EL (cell line): ENCODE measurements at regions not wholly inside any gene's neighbourhood (a gene's known extent, or its start where the extent isn't known, plus 50 kb on each side); places are given as distances from the start of the nearest gene placed in this dataset.
"Not testable (repeated sequence)": the region's sequence is repeated elsewhere in the genome, so short reads cannot be mapped to it uniquely, and the experiment has no call there.

Source experiments
- DNase-seq: peaks from one replicate; pipeline ENCODE4 v3.0.0-alpha.2; 2016

- no peak for DNase-seq
Measured at GRCh38 chr6:141209890-141210289, 922.8 kb upstream of the GJE1 start.

GRCh38 chr6:141208101-141208500 lies 924.6 kb upstream of the GJE1 start:
- DNase-seq = no peak

GRCh38 chr6:141203902-141204575 lies 928.7 kb upstream of the GJE1 start:
- peak; percentile 28 for DNase-seq

- DNase-seq = peak; percentile 9
Measured at GRCh38 chr6:141202626-141203025, 930.1 kb upstream of the GJE1 start.

GRCh38 chr6:141199074-141199473 lies 933.7 kb upstream of the GJE1 start:
- peak; percentile 3 for DNase-seq

GRCh38 chr6:141195251-141195832 lies 937.4 kb upstream of the GJE1 start:
- DNase-seq = no peak

- no peak for DNase-seq
Measured at GRCh38 chr6:141183368-141183767, 949.4 kb upstream of the GJE1 start.

GRCh38 chr6:141175458-141175857 lies 957.3 kb upstream of the GJE1 start:
- not testable (repeated sequence) for DNase-seq

- DNase-seq = no peak
Measured at GRCh38 chr6:141174932-141175331, 957.8 kb upstream of the GJE1 start.

GRCh38 chr6:141173529-141173928 lies 959.2 kb upstream of the GJE1 start:
- no peak for DNase-seq

GRCh38 chr6:141169419-141169818 lies 963.3 kb upstream of the GJE1 start:
- DNase-seq = peak; percentile 84

- DNase-seq = no peak
Measured at GRCh38 chr6:141167945-141168344, 964.8 kb upstream of the GJE1 start.

- no peak for DNase-seq
Measured at GRCh38 chr6:141165002-141165665, 967.6 kb upstream of the GJE1 start.

GRCh38 chr6:141164042-141164743 lies 968.5 kb upstream of the GJE1 start:
- DNase-seq = no peak

GRCh38 chr6:141163107-141163506 lies 969.6 kb upstream of the GJE1 start:
- DNase-seq = no peak

GRCh38 chr6:141158740-141159139 lies 974.0 kb upstream of the GJE1 start:
- DNase-seq = no peak

- no peak for DNase-seq
Measured at GRCh38 chr6:141153563-141153962, 979.2 kb upstream of the GJE1 start.

GRCh38 chr6:141152951-141153350 lies 979.8 kb upstream of the GJE1 start:
- DNase-seq = peak; percentile 4

GRCh38 chr6:141151710-141152417 lies 980.9 kb upstream of the GJE1 start:
- no peak for DNase-seq

- DNase-seq = no peak
Measured at GRCh38 chr6:141141870-141142269, 990.9 kb upstream of the GJE1 start.

- DNase-seq = no peak
Measured at GRCh38 chr6:141140905-141141304, 991.8 kb upstream of the GJE1 start.

- DNase-seq = no peak
Measured at GRCh38 chr6:141139461-141139860, 993.3 kb upstream of the GJE1 start.

- no peak for DNase-seq
Measured at GRCh38 chr6:141134723-141135122, 998.0 kb upstream of the GJE1 start.
